Suprapubic skin (tissue), 4 donors: ENCODE measurements at regions not wholly inside any gene's neighbourhood (a gene's known extent, or its start where the extent isn't known, plus 50 kb on each side); places are given as distances from the start of the nearest gene placed in this dataset.

Experiments
- DNase-seq, 2 donors: peaks; one replicate each; pipeline ENCODE4 v3.0.0-alpha.2; 2019; ENCODE audit warnings: low spot score in 2 of 2
- H3K27ac ChIP-seq: fragments of 200-600 bp; sonication (generic); one replicate; pipeline ENCODE4 v1.5.1; 2019
- H3K27me3 ChIP-seq: fragments of 200-600 bp; sonication (generic); one replicate; pipeline ENCODE4 v1.5.1; 2019
- H3K36me3 ChIP-seq: fragments of 200-600 bp; sonication (generic); one replicate; pipeline ENCODE4 v1.5.1; 2019
- H3K4me1 ChIP-seq: fragments of 200-600 bp; sonication (generic); one replicate; pipeline ENCODE4 v1.5.1; 2019
- H3K4me3 ChIP-seq: fragments of 200-600 bp; sonication (generic); one replicate; pipeline ENCODE4 v1.5.1; 2019; ENCODE audit warnings: mild to moderate bottlenecking
- H3K9me3 ChIP-seq: fragments of 200-600 bp; sonication (generic); one replicate; pipeline ENCODE4 v1.5.1; 2019
- CTCF ChIP-seq, 2 donors: fragments of 200-600 bp in 1 of 2; fragments of 450-650 bp in 1 of 2; sonication (generic) in 1 of 2; IDR thresholded peaks; one replicate each; pipeline ENCODE4 v1.5.1; 2016 to 2019; ENCODE audit warnings: antibody characterized with exemption in 2 of 2, mild to moderate bottlenecking in 1 of 2, moderate library complexity in 1 of 2
- EP300 ChIP-seq: sonication (generic); formaldehyde crosslinking; IDR thresholded peaks from one replicate; pipeline ENCODE4 v1.6.1; 2017; ENCODE audit warnings: antibody characterized with exemption
- POLR2A ChIP-seq, 2 donors: fragments of 450-650 bp; IDR thresholded peaks; one replicate each; pipeline ENCODE4 v1.6.1; 2017; ENCODE audit warnings: antibody characterized with exemption in 2 of 2, mild to moderate bottlenecking in 2 of 2, moderate library complexity in 2 of 2
- POLR2AphosphoS5 ChIP-seq, 3 donors: sonication (generic); formaldehyde crosslinking; IDR thresholded peaks; one replicate each; pipeline ENCODE4 v1.6.1; 2017; ENCODE audit warnings: antibody characterized with exemption in 3 of 3
- WGBS: methylation state at CpG from one replicate; pipeline ENCODE4 v1.1.5; 2018; 5-methylcytosine and 5-hydroxymethylcytosine counted together

GRCh38 chr6:149263321-149263720 is 54.2 kb upstream of the TAB2 start:
- H3K4me3 ChIP-seq, result no peak overlapping the region
- H3K27me3 ChIP-seq, result no peaks in the 10 kb centered on the region
- 69% methylated on average over 2 of the region's 2 CpGs for WGBS
- no peak overlapping the region for H3K27ac ChIP-seq
- H3K9me3 ChIP-seq, result no peaks in the 10 kb centered on the region
- TF ChIP-seq POLR2AphosphoS5 (IDR thresholded peaks at IDR 0.05) (no peak), EP300 (no peak), CTCF (IDR thresholded peaks at IDR 0.05) (no peak), POLR2A (IDR thresholded peaks at IDR 0.05) (no peak)
- no peak for DNase-seq
- H3K4me1 ChIP-seq, result no peaks in the 10 kb centered on the region
- no peaks in the 10 kb centered on the region for H3K36me3 ChIP-seq

GRCh38 chr6:149264629-149265028 is 52.9 kb upstream of the TAB2 start:
- 64% methylated on average over 5 of the region's 5 CpGs for WGBS
- no peak for DNase-seq
- no peak overlapping the region for H3K4me3 ChIP-seq
- no peaks in the 10 kb centered on the region for H3K27me3 ChIP-seq
- H3K36me3 ChIP-seq, result no peaks in the 10 kb centered on the region
- H3K9me3 ChIP-seq, result no peaks in the 10 kb centered on the region
- H3K27ac ChIP-seq, result no peak overlapping the region
- no peak for TF ChIP-seq POLR2A (IDR thresholded peaks at IDR 0.05)
- TF ChIP-seq CTCF (IDR thresholded peaks at IDR 0.05), result no peak
- TF ChIP-seq POLR2AphosphoS5 (IDR thresholded peaks at IDR 0.05), result no peak
- TF ChIP-seq EP300, result no peak
- no peaks in the 10 kb centered on the region for H3K4me1 ChIP-seq

GRCh38 chr6:149265945-149266344 is 51.6 kb upstream of the TAB2 start:
- H3K4me1 ChIP-seq, result no peaks in the 10 kb centered on the region
- no peaks in the 10 kb centered on the region for H3K9me3 ChIP-seq
- no peak for DNase-seq
- H3K27me3 ChIP-seq, result no peaks in the 10 kb centered on the region
- H3K4me3 ChIP-seq, result no peak overlapping the region
- TF ChIP-seq POLR2A (IDR thresholded peaks at IDR 0.05), result no peak
- no peak for TF ChIP-seq EP300
- no peak for TF ChIP-seq CTCF (IDR thresholded peaks at IDR 0.05)
- no peak for TF ChIP-seq POLR2AphosphoS5 (IDR thresholded peaks at IDR 0.05)
- H3K36me3 ChIP-seq, result no peaks in the 10 kb centered on the region
- WGBS, result 86% methylated on average over 7 of the region's 7 CpGs
- no peak overlapping the region for H3K27ac ChIP-seq

GRCh38 chr6:149266659-149267058 is 50.9 kb upstream of the TAB2 start:
- no peak overlapping the region for H3K27ac ChIP-seq
- no peaks in the 10 kb centered on the region for H3K27me3 ChIP-seq
- H3K4me3 ChIP-seq, result no peak overlapping the region
- no peak for TF ChIP-seq CTCF (IDR thresholded peaks at IDR 0.05)
- TF ChIP-seq POLR2AphosphoS5 (IDR thresholded peaks at IDR 0.05), result no peak
- no peak for TF ChIP-seq POLR2A (IDR thresholded peaks at IDR 0.05)
- TF ChIP-seq EP300, result no peak
- H3K9me3 ChIP-seq, result no peaks in the 10 kb centered on the region
- no peaks in the 10 kb centered on the region for H3K36me3 ChIP-seq
- 79% methylated on average over 6 of the region's 6 CpGs for WGBS
- DNase-seq, result no peak
- H3K4me1 ChIP-seq, result no peaks in the 10 kb centered on the region

- DNase-seq, result no peak
Observed at GRCh38 chr6:149267072-149267471, 50.4 kb upstream of the TAB2 start.

More at GRCh38 chr6:149267072-149267471, 50.4 kb upstream of the TAB2 start:
- WGBS, result 55% methylated on average over 3 of the region's 3 CpGs
- Histone ChIP-seq H3K4me1 (no peaks in the 10 kb centered on the region), H3K4me3 (no peak overlapping the region), H3K9me3 (no peaks in the 10 kb centered on the region), H3K27ac (no peak overlapping the region), H3K27me3 (no peaks in the 10 kb centered on the region), H3K36me3 (no peaks in the 10 kb centered on the region)
- no peak for TF ChIP-seq EP300
- TF ChIP-seq POLR2A (IDR thresholded peaks at IDR 0.05), result no peak
- no peak for TF ChIP-seq CTCF (IDR thresholded peaks at IDR 0.05)
- TF ChIP-seq POLR2AphosphoS5 (IDR thresholded peaks at IDR 0.05), result no peak
